Keratinocyte (primary cell): ENCODE measurements at regions not wholly inside any gene's neighbourhood (a gene's known extent, or its start where the extent isn't known, plus 50 kb on each side); places are given as distances from the start of the nearest gene placed in this dataset.
"Not testable (repeated sequence)": the region's sequence is repeated elsewhere in the genome, so short reads cannot be mapped to it uniquely, and the experiment has no call there.

Experiments
- EZH2 ChIP-seq: IDR thresholded peaks from one replicate; pipeline ENCODE4 v1.6.1; 2012; ENCODE audit warnings: inconsistent platforms, mild to moderate bottlenecking, low read length, moderate library complexity
- TF ChIP-seq, protein P1 (sequence below), 3 experiments: IDR thresholded peaks in 1 of 3; conservative IDR thresholded peaks in 1 of 3; optimal IDR thresholded peaks in 1 of 3; 2 replicates in 2 of 3; 3 replicates in 1 of 3; pipeline versions ENCODE3 to v1.5.1; 2011; ENCODE audit warnings: low read length in 3 of 3, mild to moderate bottlenecking in 3 of 3, moderate library complexity in 2 of 3, control low read depth in 1 of 3, inconsistent platforms in 1 of 3; ENCODE audit not compliant: insufficient read depth in 2 of 3; ENCODE audit errors: extremely low read depth in 1 of 3

DNA sequence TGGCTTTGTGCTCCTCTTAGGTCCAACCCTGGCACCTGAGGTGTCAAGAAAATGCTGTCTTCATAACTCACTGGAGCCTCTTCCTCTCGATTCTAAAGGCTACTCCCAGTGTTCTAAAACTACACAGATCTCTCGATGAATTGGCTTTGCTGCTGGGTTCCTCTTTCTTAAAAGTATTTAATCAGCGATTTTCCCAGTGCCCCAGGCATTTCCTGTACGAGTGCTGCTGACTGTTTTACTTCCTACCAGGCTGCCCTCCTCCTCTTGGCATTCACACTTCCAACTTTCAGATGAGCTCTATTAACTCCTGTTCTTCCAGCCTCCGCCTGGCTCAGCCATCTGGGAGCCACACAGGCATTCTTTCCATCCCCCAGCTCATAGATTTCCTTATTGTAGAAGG, 95.6 kb upstream of the IKBKE start:
- TF ChIP-seq, protein P1, sequence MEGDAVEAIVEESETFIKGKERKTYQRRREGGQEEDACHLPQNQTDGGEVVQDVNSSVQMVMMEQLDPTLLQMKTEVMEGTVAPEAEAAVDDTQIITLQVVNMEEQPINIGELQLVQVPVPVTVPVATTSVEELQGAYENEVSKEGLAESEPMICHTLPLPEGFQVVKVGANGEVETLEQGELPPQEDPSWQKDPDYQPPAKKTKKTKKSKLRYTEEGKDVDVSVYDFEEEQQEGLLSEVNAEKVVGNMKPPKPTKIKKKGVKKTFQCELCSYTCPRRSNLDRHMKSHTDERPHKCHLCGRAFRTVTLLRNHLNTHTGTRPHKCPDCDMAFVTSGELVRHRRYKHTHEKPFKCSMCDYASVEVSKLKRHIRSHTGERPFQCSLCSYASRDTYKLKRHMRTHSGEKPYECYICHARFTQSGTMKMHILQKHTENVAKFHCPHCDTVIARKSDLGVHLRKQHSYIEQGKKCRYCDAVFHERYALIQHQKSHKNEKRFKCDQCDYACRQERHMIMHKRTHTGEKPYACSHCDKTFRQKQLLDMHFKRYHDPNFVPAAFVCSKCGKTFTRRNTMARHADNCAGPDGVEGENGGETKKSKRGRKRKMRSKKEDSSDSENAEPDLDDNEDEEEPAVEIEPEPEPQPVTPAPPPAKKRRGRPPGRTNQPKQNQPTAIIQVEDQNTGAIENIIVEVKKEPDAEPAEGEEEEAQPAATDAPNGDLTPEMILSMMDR (optimal IDR thresholded peaks at IDR 0.05 in 1 of 3, IDR thresholded peaks at IDR 0.05 in 1 of 3, conservative IDR thresholded peaks at IDR 0.05 in 1 of 3; ENCODE audit: extremely low read depth in 1 of 3, insufficient read depth in 2 of 3, low read length in 3 of 3) = not testable (repeated sequence)
- TF ChIP-seq EZH2 = not testable (repeated sequence)
